Lung (tissue), 11 donors: ENCODE measurements at regions not wholly inside any gene's neighbourhood (a gene's known extent, or its start where the extent isn't known, plus 50 kb on each side); places are given as distances from the start of the nearest gene placed in this dataset.

Experiments used
- ATAC-seq: fragments of 200-7000 bp; cut with Tn5 transposase; one replicate; pipeline ENCODE4 v1.9.1; 2020; ENCODE audit warnings: moderate number of reproducible peaks; ENCODE audit not compliant: insufficient read depth, low FRiP score
- DNase-seq, 3 donors: peaks; one replicate each; pipeline ENCODE4 v3.0.0-alpha.2; 2013 to 2017
- H3K27ac ChIP-seq, 2 donors: one replicate each; pipeline ENCODE4 v1.5.1; 2013; ENCODE audit warnings: mild to moderate bottlenecking in 2 of 2, moderate library complexity in 2 of 2, control low read depth in 1 of 2, inconsistent platforms in 1 of 2, low read depth in 1 of 2, low read length in 1 of 2
- H3K27me3 ChIP-seq, 3 donors: one replicate each; pipeline ENCODE4 v1.5.1; 2013; ENCODE audit warnings: low read length in 2 of 3; ENCODE audit not compliant: control insufficient read depth in 3 of 3, insufficient read depth in 3 of 3
- H3K36me3 ChIP-seq, 4 donors: one replicate each; pipeline ENCODE4 v1.5.1; 2013; ENCODE audit warnings: low read length in 4 of 4, mild to moderate bottlenecking in 1 of 4, moderate library complexity in 1 of 4; ENCODE audit not compliant: control insufficient read depth in 4 of 4, insufficient read depth in 4 of 4
- H3K4me1 ChIP-seq, 5 donors: one replicate each; pipeline ENCODE4 v1.5.1; 2013; ENCODE audit warnings: low read length in 5 of 5, mild to moderate bottlenecking in 2 of 5, moderate library complexity in 1 of 5; ENCODE audit not compliant: control insufficient read depth in 5 of 5, insufficient read depth in 5 of 5
- H3K4me3 ChIP-seq: one replicate; pipeline ENCODE4 v1.5.1; 2013; ENCODE audit warnings: mild to moderate bottlenecking, control low read depth, moderate library complexity
- H3K9ac ChIP-seq, 2 donors: one replicate each; pipeline ENCODE4 v1.5.1; 2013; ENCODE audit warnings: low read length in 2 of 2, control low read depth in 1 of 2; ENCODE audit not compliant: insufficient read depth in 1 of 2
- H3K9me3 ChIP-seq, 4 donors: one replicate each; pipeline ENCODE4 v1.5.1; 2013; ENCODE audit warnings: low read length in 3 of 4, mild to moderate bottlenecking in 1 of 4, moderate library complexity in 1 of 4; ENCODE audit not compliant: control insufficient read depth in 4 of 4, insufficient read depth in 3 of 4
- CTCF ChIP-seq: IDR thresholded peaks from 2 replicates; pipeline ENCODE4 v1.5.1; 2012; ENCODE audit warnings: mild to moderate bottlenecking; ENCODE audit errors: control extremely low read depth, extremely low read depth
- WGBS, 2 donors: extraction: QIAGEN DNeasy Blood & Tissue Kit; methylation state at CpG; one replicate each; pipeline ENCODE4 v1.1.7; 2013; 5-methylcytosine and 5-hydroxymethylcytosine counted together
- donor health status: control.
- donor health status: control.
- donor health status: Bipolar disorder and iron deficiency.
- donor health status: healthy.
- donor health status: DM: yes; HTN: yes; CAD: no.

GRCh38 chr19:29367791-29368222, 154.9 kb upstream of the UQCRFS1 start:
- no peak for TF ChIP-seq CTCF
- Histone ChIP-seq H3K36me3 (no peaks in the 10 kb centered on the region), H3K9ac (no peak overlapping the region), H3K27me3 (peaks cover 0 to 35% (median 7%) of the 10 kb centered on the region in 3 donors), H3K27ac (no peak overlapping the region), H3K9me3 (peaks cover 0 to 2% (median 0%) of the 10 kb centered on the region in 4 donors), H3K4me1 (no peaks in the 10 kb centered on the region), H3K4me3 (no peak overlapping the region)
- ATAC-seq (no peak), DNase-seq (no peak)
- 19 to 23% methylated on average over 7 of the region's 7 CpGs for WGBS, 2 donors

- peaks cover 0 to 2% (median 0%) of the 10 kb centered on the region in 4 donors for H3K9me3 ChIP-seq
- H3K27me3 ChIP-seq, result peaks cover 0 to 17% (median 7%) of the 10 kb centered on the region in 3 donors
- H3K9ac ChIP-seq, result no peak overlapping the region
- DNase-seq (no peak), ATAC-seq (no peak)
- H3K27ac ChIP-seq, result no peak overlapping the region
- no peak overlapping the region for H3K4me3 ChIP-seq
- no peaks in the 10 kb centered on the region for H3K36me3 ChIP-seq
- TF ChIP-seq CTCF, result no peak
- 87 to 92% methylated on average over 9 of the region's 9 CpGs for WGBS, 2 donors
- no peaks in the 10 kb centered on the region for H3K4me1 ChIP-seq
These were observed 155.5 kb upstream of the VSTM2B start for GRCh38 chr19:29370276-29370675.

GRCh38 chr19:29371251-29372090, 154.3 kb upstream of the VSTM2B start:
- ATAC-seq (no peak), DNase-seq (no peak)
- Histone ChIP-seq H3K27me3 (peaks cover 0 to 5% (median under 1%) of the 10 kb centered on the region in 3 donors), H3K27ac (no peak overlapping the region), H3K36me3 (no peaks in the 10 kb centered on the region), H3K9ac (no peak overlapping the region), H3K4me1 (no peaks in the 10 kb centered on the region), H3K4me3 (no peak overlapping the region), H3K9me3 (peaks cover 0 to 2% (median 0%) of the 10 kb centered on the region in 4 donors)
- 56 to 76% methylated on average over 7 of the region's 7 CpGs for WGBS, 2 donors
- TF ChIP-seq CTCF, result no peak
